HG03159 (cell line): ENCODE measurements at regions not wholly inside any gene's neighbourhood (a gene's known extent, or its start where the extent isn't known, plus 50 kb on each side); places are given as distances from the start of the nearest gene placed in this dataset.
"Not testable (repeated sequence)": the region's sequence is repeated elsewhere in the genome, so short reads cannot be mapped to it uniquely, and the experiment has no call there.

ENCODE experiments used
- ATAC-seq: cut with Tn5 transposase; IDR thresholded peaks from one replicate; pipeline ENCODE4 v1.9.1; 2021; ENCODE audit warnings: mild to moderate bottlenecking, moderate library complexity; ENCODE audit not compliant: unreplicated experiment

- no peak for ATAC-seq
Measured at GRCh38 chr12:75742048-75742447, 230.6 kb upstream of the KRR1 start.

DNA sequence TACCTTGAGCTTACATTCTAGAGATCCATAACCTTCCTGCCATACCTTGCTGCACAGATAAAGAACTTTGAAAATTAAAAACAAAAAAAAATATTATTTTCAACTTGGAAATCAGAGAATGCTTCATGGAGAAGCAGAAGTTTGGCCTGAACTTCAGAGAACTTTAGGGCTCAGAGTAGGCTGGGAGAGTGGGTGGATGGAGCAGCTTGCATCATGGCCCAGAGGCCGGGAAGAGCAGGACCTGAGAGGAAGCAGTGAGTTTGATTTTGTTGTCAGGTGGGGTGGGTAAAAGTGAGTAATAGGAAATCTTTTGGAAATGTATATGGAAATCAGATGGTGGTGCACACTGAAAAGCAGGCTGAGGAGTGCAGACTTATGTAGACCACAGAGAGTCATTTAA lies 228.5 kb upstream of the KRR1 start:
- no peak for ATAC-seq

DNA sequence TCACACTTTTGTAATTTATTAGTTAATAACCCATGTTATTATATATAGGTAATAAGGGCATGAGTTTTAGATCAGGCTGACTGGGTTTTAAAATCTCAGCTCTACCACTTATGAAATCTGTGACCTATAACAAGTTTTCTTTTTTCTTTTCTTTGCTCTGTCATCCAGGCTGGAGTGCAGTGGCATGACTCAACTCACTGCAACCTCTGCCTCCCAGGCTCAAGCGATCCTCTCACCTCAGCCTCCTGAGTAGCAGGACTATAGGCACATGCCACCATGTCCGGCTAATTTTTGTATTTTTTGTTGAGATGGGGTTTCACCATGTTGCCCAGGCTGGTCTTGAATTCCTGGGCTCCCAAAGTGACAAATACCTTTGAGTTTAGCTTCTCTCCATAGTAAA lies 227.7 kb upstream of the KRR1 start:
- ATAC-seq: not testable (repeated sequence)

- peak; percentile 95 for ATAC-seq
Measured at GRCh38 chr12:75738486-75738885, 227.1 kb upstream of the KRR1 start.

GRCh38 chr12:75735853-75736252 lies 224.4 kb upstream of the KRR1 start:
- ATAC-seq: no peak

GRCh38 chr12:75728826-75729225 lies 217.4 kb upstream of the KRR1 start:
- no peak for ATAC-seq

GRCh38 chr12:75727577-75727976 lies 216.2 kb upstream of the KRR1 start:
- ATAC-seq: no peak

DNA sequence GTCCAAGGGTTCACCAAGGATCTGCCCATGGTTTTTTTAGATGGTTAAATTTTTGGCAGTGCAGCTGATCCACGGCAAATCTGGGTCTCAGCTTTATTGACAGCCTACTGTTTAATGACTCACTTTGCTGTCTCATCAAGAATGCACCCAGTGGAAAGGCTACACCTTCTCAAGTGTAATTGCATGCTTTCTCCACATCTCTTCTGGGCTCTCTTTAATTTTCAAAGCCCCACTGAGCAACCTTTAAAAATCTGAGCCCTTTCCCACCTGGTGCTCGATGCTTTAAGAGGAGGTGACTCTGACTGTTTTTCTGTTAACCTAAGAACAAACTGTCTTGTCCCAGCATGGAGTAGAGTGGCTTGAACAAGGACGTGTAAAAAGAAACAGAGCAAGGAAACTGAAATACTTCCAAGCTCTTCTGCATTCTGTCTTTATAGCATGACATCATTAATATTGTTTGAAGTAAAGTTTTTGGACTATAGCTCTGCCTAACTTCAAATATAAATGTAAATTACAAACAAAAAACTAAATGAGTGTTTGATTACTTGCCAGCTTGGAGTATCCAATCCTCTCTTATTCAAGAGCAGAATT lies 214.2 kb upstream of the KRR1 start:
- no peak for ATAC-seq

DNA sequence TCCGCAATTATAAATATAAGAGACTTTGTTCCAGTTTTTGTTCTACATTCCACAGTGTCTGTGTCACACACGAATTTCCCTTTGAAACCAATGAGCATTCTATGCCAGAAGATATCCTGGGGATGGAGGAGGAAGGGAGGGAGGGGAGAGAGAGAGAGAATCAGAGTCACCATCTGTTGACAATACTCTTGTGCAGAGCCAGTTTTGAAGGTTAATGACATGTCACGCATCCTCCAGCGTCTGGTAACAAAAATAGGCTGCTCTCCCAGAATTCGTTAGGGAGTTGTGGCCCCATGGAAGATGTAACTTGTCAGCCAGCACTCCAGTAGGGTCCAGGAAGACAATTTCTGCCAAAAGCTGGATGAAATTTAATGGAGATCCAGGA lies 213.5 kb upstream of the KRR1 start:
- ATAC-seq: no peak

DNA sequence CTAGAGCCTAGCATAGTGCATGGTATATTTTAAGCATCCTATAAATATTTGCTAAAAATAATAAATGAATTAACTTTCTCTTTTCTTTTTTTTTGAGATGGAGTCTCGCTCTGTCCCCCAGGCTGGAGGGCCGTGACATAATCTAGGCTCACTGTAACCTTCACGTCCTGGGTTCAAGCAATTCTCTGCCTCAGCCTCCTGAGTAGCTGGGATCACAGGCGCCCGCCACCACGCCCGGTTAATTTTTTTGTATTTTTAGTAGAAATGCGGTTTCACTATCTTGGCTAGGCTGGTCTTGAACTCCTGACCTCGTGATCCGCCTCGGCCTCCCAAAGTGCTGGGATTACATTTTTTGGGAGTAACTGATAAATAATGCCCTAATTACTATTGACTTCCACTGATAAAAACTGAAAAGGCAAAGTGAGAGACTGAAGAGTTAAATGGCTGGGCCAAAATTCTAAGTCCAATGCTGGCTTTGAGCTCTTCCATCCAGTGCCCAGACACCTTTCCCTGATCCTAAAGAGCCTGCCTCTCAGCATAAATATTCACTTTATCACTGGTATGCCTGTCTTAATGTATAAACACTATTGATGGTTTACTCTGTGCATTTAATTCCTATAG lies 213.0 kb upstream of the KRR1 start:
- ATAC-seq: no peak

DNA sequence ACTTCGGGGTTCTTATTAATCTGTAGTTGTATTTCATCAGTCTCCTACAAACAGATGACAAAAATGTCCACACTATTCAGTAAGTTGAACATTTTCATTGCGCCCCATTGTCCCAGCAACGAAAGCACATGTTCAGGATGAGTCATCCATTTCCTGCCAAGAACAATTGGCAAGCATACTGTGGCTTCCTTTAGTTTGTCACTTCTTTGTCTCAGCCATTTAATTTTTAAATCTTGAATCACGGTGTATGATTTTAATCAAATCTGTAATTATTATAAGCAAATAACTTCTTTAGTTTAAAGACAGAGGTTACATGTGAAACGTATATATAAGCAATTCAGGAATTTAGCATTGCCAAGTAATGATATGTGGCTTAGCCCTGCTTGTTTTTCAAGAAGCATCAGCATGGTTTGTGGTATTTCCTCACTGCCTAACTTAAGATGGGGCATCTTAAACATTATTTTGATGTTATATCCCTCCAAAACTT lies 211.3 kb upstream of the KRR1 start:
- peak; percentile 80 for ATAC-seq

GRCh38 chr12:75721796-75722195 lies 210.4 kb upstream of the KRR1 start:
- no peak for ATAC-seq

DNA sequence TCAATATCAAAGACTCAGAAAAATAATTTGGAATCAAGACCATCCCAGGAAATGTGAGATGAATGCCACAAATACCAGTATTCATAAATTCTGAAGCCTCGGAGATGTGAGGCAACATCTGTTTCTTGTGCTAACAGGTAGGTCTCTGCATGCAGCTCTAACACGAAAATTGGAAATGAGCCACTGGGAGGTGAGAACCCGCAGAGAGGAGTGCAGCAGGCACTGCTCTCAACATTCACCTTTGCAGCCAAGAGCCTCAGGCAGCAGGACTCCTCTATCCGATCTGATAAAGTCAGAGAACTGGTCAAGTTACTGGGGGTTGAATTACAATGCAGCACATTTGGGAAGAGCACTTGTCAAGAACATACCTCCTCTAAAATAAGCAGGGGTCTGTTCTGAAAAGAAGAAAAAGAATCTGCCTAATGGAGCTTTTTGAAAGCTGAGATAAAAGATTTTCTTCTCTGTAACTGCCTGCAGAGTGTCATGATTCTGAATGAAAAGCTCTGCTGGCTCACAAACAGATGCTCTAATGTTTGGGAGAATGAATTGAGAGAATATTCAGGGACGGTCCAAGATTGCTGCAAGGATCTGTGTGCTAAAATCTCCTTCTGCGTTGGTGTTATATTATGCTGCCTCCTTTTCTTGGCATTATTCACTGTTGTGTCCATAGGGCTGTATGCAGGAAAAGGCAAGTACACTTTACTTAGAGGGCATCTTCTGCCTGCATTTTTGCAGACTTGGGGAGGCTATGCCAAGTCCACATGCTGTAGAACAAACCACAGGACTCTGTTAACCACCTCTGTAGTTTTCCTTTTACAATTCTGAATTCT lies 209.6 kb upstream of the KRR1 start:
- ATAC-seq: no peak

DNA sequence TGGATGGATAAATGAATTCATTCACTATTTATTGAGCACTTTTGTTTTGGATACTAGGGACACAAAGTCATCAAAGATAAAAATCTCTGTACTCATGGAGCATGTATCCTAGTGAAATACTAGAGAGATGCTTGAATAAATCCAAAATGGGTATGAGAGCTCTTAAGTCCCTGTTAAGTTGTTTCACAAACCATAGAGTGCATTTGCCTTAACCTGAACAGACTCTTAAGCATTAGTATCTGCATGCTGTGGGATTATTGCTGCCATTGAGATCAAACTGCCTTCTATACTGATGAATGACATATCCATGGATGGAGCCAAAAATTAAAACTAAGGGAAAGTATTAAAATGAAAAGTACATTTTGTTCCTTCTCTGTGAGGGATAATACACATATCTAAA lies 206.5 kb upstream of the KRR1 start:
- ATAC-seq: no peak

- no peak for ATAC-seq
Measured at GRCh38 chr12:75716291-75717025, 205.0 kb upstream of the KRR1 start.

- ATAC-seq: no peak
Measured at GRCh38 chr12:75715682-75716081, 204.3 kb upstream of the KRR1 start.

- ATAC-seq: no peak
Measured at GRCh38 chr12:75715323-75715644, 203.9 kb upstream of the KRR1 start.

- ATAC-seq: no peak
Measured at GRCh38 chr12:75714462-75715322, 203.3 kb upstream of the KRR1 start.

- ATAC-seq: no peak
Measured at GRCh38 chr12:75713434-75713833, 202.0 kb upstream of the KRR1 start.

GRCh38 chr12:75712223-75712622 lies 200.8 kb upstream of the KRR1 start:
- ATAC-seq: no peak

- ATAC-seq: no peak
Measured at GRCh38 chr12:75711271-75711670, 199.9 kb upstream of the KRR1 start.
